ENCODE measurements at regions not wholly inside any gene's neighbourhood (a gene's known extent, or its start where the extent isn't known, plus 50 kb on each side); places are given as distances from the start of the nearest gene placed in this dataset.

DNA sequence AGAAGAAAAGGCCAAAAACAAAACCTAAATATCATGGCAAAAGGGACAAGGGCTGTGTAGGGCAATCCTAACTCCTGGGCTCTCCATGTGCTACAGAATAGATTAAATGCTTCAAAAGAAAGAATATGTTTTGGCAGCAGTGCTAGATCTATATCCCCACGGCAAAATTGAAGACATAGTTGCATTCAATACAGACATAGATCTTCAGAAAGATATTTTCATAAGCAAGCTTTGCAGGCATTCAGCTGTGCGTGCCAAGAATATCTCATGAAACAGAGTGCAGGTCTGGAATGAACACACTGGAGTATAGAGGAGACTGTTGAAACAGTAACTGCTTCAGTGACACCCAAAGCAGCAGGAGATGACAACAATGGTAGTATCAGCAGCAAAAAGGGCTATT lies 1476.9 kb downstream of the ARAP2 start:
- DNase-seq (ENCODE audit: low spot score): no peak
- no peak overlapping the region for H3K4me2 ChIP-seq (ENCODE audit: low read length)
- BruUV-seq (replicated peaks): no TSS peak

DNA sequence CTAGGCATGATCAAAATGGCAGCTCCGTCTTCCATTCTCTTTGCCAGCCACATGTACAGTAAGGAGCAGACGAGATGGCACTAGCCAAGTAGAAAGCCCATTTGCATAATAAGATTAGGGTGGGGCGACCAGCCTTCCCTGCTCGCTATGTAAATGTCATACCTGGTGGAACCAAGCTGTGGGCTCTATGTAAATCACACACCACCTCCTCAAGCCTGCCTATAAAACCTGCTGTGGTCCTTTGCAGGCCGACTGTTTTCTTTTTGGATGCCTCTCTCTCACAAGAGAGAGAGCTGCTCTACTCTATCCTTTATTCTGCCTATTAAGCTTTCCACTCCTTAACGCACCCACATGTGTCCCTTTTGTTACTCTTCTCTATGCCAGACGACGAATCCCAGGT lies 1472.7 kb downstream of the ARAP2 start:
- no peak for DNase-seq (ENCODE audit: low spot score)
- intact Hi-C loops (cut with micrococcal nuclease; ENCODE audit: unreplicated experiment): no loop called here
- no peak overlapping the region for H3K4me2 ChIP-seq (ENCODE audit: low read length)
- no peaks in the 10 kb centered on the region for H3K4me1 ChIP-seq (ENCODE audit: insufficient read depth, low read length, poor library complexity, severe bottlenecking)
- ChIA-PET POLR2A (no interaction called here), CTCF (ENCODE audit: unreplicated experiment) (interaction anchor here (0.5 kb wide), 1 partner anchor 1948 kb away, joined by 3 read pairs; no protein-coding TSS in a partner anchor)
- BruUV-seq (replicated peaks): no TSS peak
- H4K20me1 ChIP-seq (ENCODE audit: insufficient read depth, low read length): no peaks in the 10 kb centered on the region
- no peak for TF ChIP-seq EZH2phosphoT487 (IDR thresholded peaks at IDR 0.05; ENCODE audit: borderline replicate concordance, low read depth, low read length)
- TF ChIP-seq, protein P1, sequence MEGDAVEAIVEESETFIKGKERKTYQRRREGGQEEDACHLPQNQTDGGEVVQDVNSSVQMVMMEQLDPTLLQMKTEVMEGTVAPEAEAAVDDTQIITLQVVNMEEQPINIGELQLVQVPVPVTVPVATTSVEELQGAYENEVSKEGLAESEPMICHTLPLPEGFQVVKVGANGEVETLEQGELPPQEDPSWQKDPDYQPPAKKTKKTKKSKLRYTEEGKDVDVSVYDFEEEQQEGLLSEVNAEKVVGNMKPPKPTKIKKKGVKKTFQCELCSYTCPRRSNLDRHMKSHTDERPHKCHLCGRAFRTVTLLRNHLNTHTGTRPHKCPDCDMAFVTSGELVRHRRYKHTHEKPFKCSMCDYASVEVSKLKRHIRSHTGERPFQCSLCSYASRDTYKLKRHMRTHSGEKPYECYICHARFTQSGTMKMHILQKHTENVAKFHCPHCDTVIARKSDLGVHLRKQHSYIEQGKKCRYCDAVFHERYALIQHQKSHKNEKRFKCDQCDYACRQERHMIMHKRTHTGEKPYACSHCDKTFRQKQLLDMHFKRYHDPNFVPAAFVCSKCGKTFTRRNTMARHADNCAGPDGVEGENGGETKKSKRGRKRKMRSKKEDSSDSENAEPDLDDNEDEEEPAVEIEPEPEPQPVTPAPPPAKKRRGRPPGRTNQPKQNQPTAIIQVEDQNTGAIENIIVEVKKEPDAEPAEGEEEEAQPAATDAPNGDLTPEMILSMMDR (conservative IDR thresholded peaks at IDR 0.05; ENCODE audit: low read length): no peak
- no peaks in the 10 kb centered on the region for H3K36me3 ChIP-seq (ENCODE audit: insufficient read depth, low read length)
- H3K9me3 ChIP-seq (ENCODE audit: low read length): no peaks in the 10 kb centered on the region
- H3K4me3 ChIP-seq (ENCODE audit: low read depth, low read length, poor library complexity, severe bottlenecking): no peak overlapping the region
- H3K9me2 ChIP-seq (ENCODE audit: insufficient read depth, low read length): no peaks in the 10 kb centered on the region
- no peak overlapping the region for H2AFZ ChIP-seq (ENCODE audit: low read length)
- no peak overlapping the region for H3K27ac ChIP-seq (ENCODE audit: low read depth, low read length, poor library complexity, severe bottlenecking)
- H3K79me2 ChIP-seq (ENCODE audit: insufficient read depth, low read depth, low read length): no peaks in the 10 kb centered on the region

More for the DNA sequence above, 1476.9 kb downstream of the ARAP2 start:
- Histone ChIP-seq H3K4me1 (ENCODE audit: insufficient read depth, low read length, poor library complexity, severe bottlenecking) (no peaks in the 10 kb centered on the region), H3K79me2 (ENCODE audit: insufficient read depth, low read depth, low read length) (no peaks in the 10 kb centered on the region), H3K27ac (ENCODE audit: low read depth, low read length, poor library complexity, severe bottlenecking) (no peak overlapping the region), H2AFZ (ENCODE audit: low read length) (no peak overlapping the region), H3K9me2 (ENCODE audit: insufficient read depth, low read length) (no peaks in the 10 kb centered on the region), H3K9me3 (ENCODE audit: low read length) (no peaks in the 10 kb centered on the region), H4K20me1 (ENCODE audit: insufficient read depth, low read length) (no peaks in the 10 kb centered on the region), H3K4me3 (ENCODE audit: low read depth, low read length, poor library complexity, severe bottlenecking) (no peak overlapping the region), H3K36me3 (ENCODE audit: insufficient read depth, low read length) (no peaks in the 10 kb centered on the region)
- no peak for TF ChIP-seq EZH2phosphoT487 (IDR thresholded peaks at IDR 0.05; ENCODE audit: borderline replicate concordance, low read depth, low read length)
- TF ChIP-seq, protein P1 (conservative IDR thresholded peaks at IDR 0.05; ENCODE audit: low read length): no peak
- intact Hi-C loops (cut with micrococcal nuclease; ENCODE audit: unreplicated experiment): no loop called here
- CTCF ChIA-PET (ENCODE audit: unreplicated experiment): no interaction called here
- POLR2A ChIA-PET: no interaction called here

DNA sequence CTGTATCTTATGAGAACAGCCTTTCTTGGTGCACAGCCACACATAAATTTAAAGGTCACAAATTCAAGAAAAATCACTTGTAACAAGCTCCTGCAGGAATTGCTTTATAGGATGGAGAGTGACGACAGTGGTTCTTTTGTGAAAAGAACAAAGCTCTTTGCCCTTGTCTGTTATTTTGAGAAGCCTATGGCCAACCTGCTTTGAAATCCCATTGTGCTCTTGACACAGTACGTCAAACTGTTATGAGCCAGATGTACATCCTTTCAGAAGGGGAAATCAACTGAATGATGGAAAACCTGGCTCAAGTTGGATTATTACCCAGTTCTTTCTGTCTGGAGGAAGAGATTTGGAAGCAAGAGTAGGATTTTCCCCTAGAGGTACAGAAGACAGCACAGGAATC lies 1454.2 kb downstream of the ARAP2 start:
- Histone ChIP-seq H3K4me1 (ENCODE audit: insufficient read depth, low read length, poor library complexity, severe bottlenecking) (no peaks in the 10 kb centered on the region), H4K20me1 (ENCODE audit: insufficient read depth, low read length) (no peaks in the 10 kb centered on the region), H3K27ac (ENCODE audit: low read depth, low read length, poor library complexity, severe bottlenecking) (no peak overlapping the region), H3K4me2 (ENCODE audit: low read length) (no peak overlapping the region), H3K36me3 (ENCODE audit: insufficient read depth, low read length) (no peaks in the 10 kb centered on the region), H2AFZ (ENCODE audit: low read length) (no peak overlapping the region), H3K79me2 (ENCODE audit: insufficient read depth, low read depth, low read length) (no peaks in the 10 kb centered on the region), H3K4me3 (ENCODE audit: low read depth, low read length, poor library complexity, severe bottlenecking) (no peak overlapping the region), H3K9me2 (ENCODE audit: insufficient read depth, low read length) (no peaks in the 10 kb centered on the region), H3K9me3 (ENCODE audit: low read length) (no peaks in the 10 kb centered on the region)
- no peak for DNase-seq (ENCODE audit: low spot score)
- POLR2A ChIA-PET: no interaction called here
- no TSS peak for BruUV-seq (replicated peaks)
- no peak for TF ChIP-seq EZH2phosphoT487 (IDR thresholded peaks at IDR 0.05; ENCODE audit: borderline replicate concordance, low read depth, low read length)
- TF ChIP-seq, protein P1 (conservative IDR thresholded peaks at IDR 0.05; ENCODE audit: low read length): no peak
- intact Hi-C loops (cut with micrococcal nuclease; ENCODE audit: unreplicated experiment): no loop called here
- CTCF ChIA-PET (ENCODE audit: unreplicated experiment): no interaction called here
